ENCODE measurements at regions not wholly inside any gene's neighbourhood (a gene's known extent, or its start where the extent isn't known, plus 50 kb on each side); places are given as distances from the start of the nearest gene placed in this dataset.

GRCh38 chr13:30816736-30817135 is 81.4 kb downstream of the ALOX5AP start:
- DNase-seq: no peak
- H3K9me3 ChIP-seq: no peaks in the 10 kb centered on the region
- ChIA-PET POLR2A (no interaction called here), CTCF (interaction anchor here (0.9 to 1.6 kb wide), 2 partner anchors 9 to 14 kb away, joined by 3 to 5 read pairs; no protein-coding TSS in a partner anchor)
- H3K9ac ChIP-seq: no peak overlapping the region
- no peak for TF ChIP-seq GATA2 (CRISPR knock-in tag; IDR thresholded peaks at IDR 0.05)
- no peak for TF ChIP-seq TAF1 (IDR thresholded peaks at IDR 0.05; ENCODE audit: borderline replicate concordance, low read depth, low read length)
- TF ChIP-seq USF1 (IDR thresholded peaks at IDR 0.05; ENCODE audit: borderline replicate concordance, low read depth): no peak
- TF ChIP-seq FOXM1 (IDR thresholded peaks at IDR 0.05; ENCODE audit: low read depth): no peak
- no peak for TF ChIP-seq RFX5 (IDR thresholded peaks at IDR 0.05; ENCODE audit: low read length)
- no peak for TF ChIP-seq ZBTB33 (IDR thresholded peaks at IDR 0.05; ENCODE audit: borderline replicate concordance, low read depth)
- TF ChIP-seq NFIC (IDR thresholded peaks at IDR 0.05; ENCODE audit: borderline replicate concordance): no peak
- no peak for TF ChIP-seq REST (IDR thresholded peaks at IDR 0.05; ENCODE audit: low read depth, low read length)
- no peak for TF ChIP-seq MXI1 (IDR thresholded peaks at IDR 0.05; ENCODE audit: low read depth, low read length)
- no peak for TF ChIP-seq TEAD4 (IDR thresholded peaks at IDR 0.05; ENCODE audit: borderline replicate concordance, insufficient read depth)
- TF ChIP-seq CHD2 (IDR thresholded peaks at IDR 0.05; ENCODE audit: low read length, partially characterized antibody): no peak
- TF ChIP-seq EP300 (IDR thresholded peaks at IDR 0.05; ENCODE audit: borderline replicate concordance in 1 of 2, low read depth in 1 of 2, low read length in 1 of 2): no peak
- no peak for TF ChIP-seq JUND (IDR thresholded peaks at IDR 0.05)
- TF ChIP-seq PBX3 (IDR thresholded peaks at IDR 0.05): no peak
- no peak for TF ChIP-seq SMC3 (IDR thresholded peaks at IDR 0.05; ENCODE audit: low read depth, low read length)
- TF ChIP-seq YY1 (IDR thresholded peaks at IDR 0.05; ENCODE audit: low read depth): no peak
- H3K4me3 ChIP-seq (ENCODE audit: low read depth in 2 of 2, low read length in 1 of 2): no peak overlapping the region
- H4K20me1 ChIP-seq (ENCODE audit: insufficient read depth): no peaks in the 10 kb centered on the region
- 0 out of 4 replicates have a peak, but pooled peaks cover 0 to 5% of the 10 kb centered on the region in 2 experiments for H3K4me1 ChIP-seq (ENCODE audit: control insufficient read depth in 1 of 2, insufficient read depth in 2 of 2, low read depth in 1 of 2, low read length in 1 of 2)
- no peak overlapping the region for H3K27ac ChIP-seq (ENCODE audit: low read depth in 2 of 2, low read length in 1 of 2)
- H3K36me3 ChIP-seq (replicated peaks in 1 of 2; ENCODE audit: control insufficient read depth in 1 of 2, insufficient read depth in 2 of 2, low read length in 1 of 2): no peaks in the 10 kb centered on the region
- H3F3A ChIP-seq (replicated peaks; ENCODE audit: insufficient read depth): no peaks in the 10 kb centered on the region
- WGBS (ENCODE audit: low lambda C conversion rate): 90% methylated on average over 6 of the region's 6 CpGs
- no peaks in the 10 kb centered on the region for H3K27me3 ChIP-seq (ENCODE audit: insufficient read depth)
- no peaks in the 10 kb centered on the region for H3K9me2 ChIP-seq
- H3K79me2 ChIP-seq (ENCODE audit: insufficient read depth): no peaks in the 10 kb centered on the region
- H3K4me2 ChIP-seq: no peak overlapping the region
- no peak overlapping the region for H2AFZ ChIP-seq (ENCODE audit: low read depth)
